ENCODE measurements at regions not wholly inside any gene's neighbourhood (a gene's known extent, or its start where the extent isn't known, plus 50 kb on each side); places are given as distances from the start of the nearest gene placed in this dataset.
"Not testable (repeated sequence)": the region's sequence is repeated elsewhere in the genome, so short reads cannot be mapped to it uniquely, and the experiment has no call there.

GRCh38 chr1:147390185-147390542 lies 147.7 kb downstream of the CHD1L start:
- Histone ChIP-seq H3K36me3 (ENCODE audit: insufficient read depth, low read length) (no peaks in the 10 kb centered on the region), H3K9me3 (ENCODE audit: low read depth, low read length) (no peaks in the 10 kb centered on the region), H3K79me2 (ENCODE audit: insufficient read depth, low read length) (no peaks in the 10 kb centered on the region), H4K20me1 (ENCODE audit: insufficient read depth, low read length) (no peaks in the 10 kb centered on the region), H3K4me3 (ENCODE audit: insufficient read depth, low read length) (no peak overlapping the region), H3K27me3 (ENCODE audit: insufficient read depth, low read length) (no peaks in the 10 kb centered on the region), H3K4me2 (ENCODE audit: insufficient read depth, low read length) (no peak overlapping the region), H2AFZ (ENCODE audit: low read length) (peak overlapping the region; percentile 50), H3K4me1 (ENCODE audit: insufficient read depth, low read length) (no peaks in the 10 kb centered on the region), H3K27ac (ENCODE audit: low read depth, low read length) (no peak overlapping the region)
- no peak for DNase-seq (ENCODE audit: insufficient read length, low spot score, missing footprints)
- TF ChIP-seq, protein P1, sequence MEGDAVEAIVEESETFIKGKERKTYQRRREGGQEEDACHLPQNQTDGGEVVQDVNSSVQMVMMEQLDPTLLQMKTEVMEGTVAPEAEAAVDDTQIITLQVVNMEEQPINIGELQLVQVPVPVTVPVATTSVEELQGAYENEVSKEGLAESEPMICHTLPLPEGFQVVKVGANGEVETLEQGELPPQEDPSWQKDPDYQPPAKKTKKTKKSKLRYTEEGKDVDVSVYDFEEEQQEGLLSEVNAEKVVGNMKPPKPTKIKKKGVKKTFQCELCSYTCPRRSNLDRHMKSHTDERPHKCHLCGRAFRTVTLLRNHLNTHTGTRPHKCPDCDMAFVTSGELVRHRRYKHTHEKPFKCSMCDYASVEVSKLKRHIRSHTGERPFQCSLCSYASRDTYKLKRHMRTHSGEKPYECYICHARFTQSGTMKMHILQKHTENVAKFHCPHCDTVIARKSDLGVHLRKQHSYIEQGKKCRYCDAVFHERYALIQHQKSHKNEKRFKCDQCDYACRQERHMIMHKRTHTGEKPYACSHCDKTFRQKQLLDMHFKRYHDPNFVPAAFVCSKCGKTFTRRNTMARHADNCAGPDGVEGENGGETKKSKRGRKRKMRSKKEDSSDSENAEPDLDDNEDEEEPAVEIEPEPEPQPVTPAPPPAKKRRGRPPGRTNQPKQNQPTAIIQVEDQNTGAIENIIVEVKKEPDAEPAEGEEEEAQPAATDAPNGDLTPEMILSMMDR (IDR thresholded peaks at IDR 0.05; ENCODE audit: extremely low read depth, low read depth, low read length), result no peak

DNA sequence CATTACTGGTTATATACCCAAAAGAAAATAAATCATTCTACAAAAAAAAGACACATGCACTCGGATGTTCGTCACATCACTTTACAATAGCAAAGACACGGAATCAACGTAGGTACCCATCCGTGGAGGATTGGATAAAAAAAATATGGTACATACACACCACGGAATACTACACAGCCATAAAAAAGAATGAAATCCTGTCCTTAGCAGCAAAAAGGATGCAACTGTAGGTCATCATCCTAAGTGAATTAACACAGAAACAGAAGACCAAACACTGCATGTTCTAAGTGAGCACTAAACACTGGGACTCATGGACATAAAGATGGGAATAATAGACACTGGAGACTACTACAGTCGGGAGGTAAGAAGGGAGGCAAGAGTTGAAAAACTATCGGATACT lies 148.6 kb downstream of the CHD1L start:
- no peak overlapping the region for H3K4me2 ChIP-seq (ENCODE audit: insufficient read depth, low read length)
- no peaks in the 10 kb centered on the region for H4K20me1 ChIP-seq (ENCODE audit: insufficient read depth, low read length)
- TF ChIP-seq, protein P1 (IDR thresholded peaks at IDR 0.05; ENCODE audit: extremely low read depth, low read depth, low read length), result no peak
- H3K79me2 ChIP-seq (ENCODE audit: insufficient read depth, low read length), result no peaks in the 10 kb centered on the region
- no peak overlapping the region for H2AFZ ChIP-seq (ENCODE audit: low read length)
- H3K27ac ChIP-seq (ENCODE audit: low read depth, low read length), result no peak overlapping the region
- no peaks in the 10 kb centered on the region for H3K4me1 ChIP-seq (ENCODE audit: insufficient read depth, low read length)
- no peaks in the 10 kb centered on the region for H3K27me3 ChIP-seq (ENCODE audit: insufficient read depth, low read length)
- H3K4me3 ChIP-seq (ENCODE audit: insufficient read depth, low read length), result no peak overlapping the region
- DNase-seq (ENCODE audit: insufficient read length, low spot score, missing footprints), result no peak
- no peaks in the 10 kb centered on the region for H3K36me3 ChIP-seq (ENCODE audit: insufficient read depth, low read length)
- no peaks in the 10 kb centered on the region for H3K9me3 ChIP-seq (ENCODE audit: low read depth, low read length)

- H3K27me3 ChIP-seq (ENCODE audit: insufficient read depth, low read length); H3K79me2 ChIP-seq (ENCODE audit: insufficient read depth, low read length); H4K20me1 ChIP-seq (ENCODE audit: insufficient read depth, low read length); H3K4me3 ChIP-seq (ENCODE audit: insufficient read depth, low read length); H2AFZ ChIP-seq (ENCODE audit: low read length); H3K27ac ChIP-seq (ENCODE audit: low read depth, low read length); H3K4me2 ChIP-seq (ENCODE audit: insufficient read depth, low read length); H3K36me3 ChIP-seq (ENCODE audit: insufficient read depth, low read length); H3K4me1 ChIP-seq (ENCODE audit: insufficient read depth, low read length); DNase-seq (ENCODE audit: insufficient read length, low spot score, missing footprints); H3K9me3 ChIP-seq (ENCODE audit: low read depth, low read length): not testable (repeated sequence)
These were observed 138.8 kb upstream of the BCL9 start for GRCh38 chr1:147402326-147403045.

- H3K4me2 ChIP-seq (ENCODE audit: insufficient read depth, low read length); H3K27ac ChIP-seq (ENCODE audit: low read depth, low read length); H2AFZ ChIP-seq (ENCODE audit: low read length); H3K36me3 ChIP-seq (ENCODE audit: insufficient read depth, low read length); H3K79me2 ChIP-seq (ENCODE audit: insufficient read depth, low read length); H3K27me3 ChIP-seq (ENCODE audit: insufficient read depth, low read length); H4K20me1 ChIP-seq (ENCODE audit: insufficient read depth, low read length); H3K4me1 ChIP-seq (ENCODE audit: insufficient read depth, low read length); H3K9me3 ChIP-seq (ENCODE audit: low read depth, low read length); H3K4me3 ChIP-seq (ENCODE audit: insufficient read depth, low read length); DNase-seq (ENCODE audit: insufficient read length, low spot score, missing footprints): not testable (repeated sequence)
These were observed 137.0 kb upstream of the BCL9 start for GRCh38 chr1:147404344-147404743.

- no peaks in the 10 kb centered on the region for H3K9me3 ChIP-seq (ENCODE audit: low read depth, low read length)
- no peaks in the 10 kb centered on the region for H4K20me1 ChIP-seq (ENCODE audit: insufficient read depth, low read length)
- H3K4me1 ChIP-seq (ENCODE audit: insufficient read depth, low read length), result no peaks in the 10 kb centered on the region
- H3K4me2 ChIP-seq (ENCODE audit: insufficient read depth, low read length), result no peak overlapping the region
- no peak overlapping the region for H3K27ac ChIP-seq (ENCODE audit: low read depth, low read length)
- H3K27me3 ChIP-seq (ENCODE audit: insufficient read depth, low read length), result no peaks in the 10 kb centered on the region
- TF ChIP-seq, protein P1 (IDR thresholded peaks at IDR 0.05; ENCODE audit: extremely low read depth, low read depth, low read length), result no peak
- DNase-seq (ENCODE audit: insufficient read length, low spot score, missing footprints), result no peak
- H3K79me2 ChIP-seq (ENCODE audit: insufficient read depth, low read length), result no peaks in the 10 kb centered on the region
- H2AFZ ChIP-seq (ENCODE audit: low read length), result no peak overlapping the region
- no peak overlapping the region for H3K4me3 ChIP-seq (ENCODE audit: insufficient read depth, low read length)
- no peaks in the 10 kb centered on the region for H3K36me3 ChIP-seq (ENCODE audit: insufficient read depth, low read length)
These were observed 131.4 kb upstream of the BCL9 start for GRCh38 chr1:147409886-147410285.

Data from osteoblast (primary cell).